H9 (cell line): ENCODE measurements at regions not wholly inside any gene's neighbourhood (a gene's known extent, or its start where the extent isn't known, plus 50 kb on each side); places are given as distances from the start of the nearest gene placed in this dataset.

Experiments
- DNase-seq: peaks from one replicate; pipeline ENCODE4 v3.0.0-alpha.2; 2017
- H2AFZ ChIP-seq: one replicate; pipeline ENCODE4 v1.6.1; 2013; ENCODE audit warnings: mild to moderate bottlenecking, low read length, control low read depth, moderate library complexity
- H2AK5ac ChIP-seq: 2 replicates; pipeline ENCODE4 v1.6.1; 2013; ENCODE audit warnings: low read length, control low read depth, mixed read lengths; ENCODE audit not compliant: insufficient read length
- H2BK120ac ChIP-seq: one replicate; pipeline ENCODE4 v1.6.1; 2013; ENCODE audit warnings: low read depth, mild to moderate bottlenecking, low read length, control low read depth, inconsistent platforms; ENCODE audit not compliant: poor library complexity, severe bottlenecking
- H2BK12ac ChIP-seq: 2 replicates; pipeline ENCODE4 v1.6.1; 2013; ENCODE audit warnings: low read length, control low read depth, mixed read lengths, low read depth; ENCODE audit not compliant: insufficient read length
- H2BK15ac ChIP-seq: 2 replicates; pipeline ENCODE4 v1.6.1; 2013; ENCODE audit warnings: low read depth, low read length, control low read depth
- H2BK20ac ChIP-seq: one replicate; pipeline ENCODE4 v1.6.1; 2013; ENCODE audit warnings: low read depth, mild to moderate bottlenecking, low read length, control low read depth, inconsistent platforms; ENCODE audit not compliant: poor library complexity, severe bottlenecking
- H2BK5ac ChIP-seq: 2 replicates; pipeline ENCODE4 v1.6.1; 2013; ENCODE audit warnings: low read length, control low read depth, mixed read lengths; ENCODE audit not compliant: insufficient read length
- H3K14ac ChIP-seq: 2 replicates; pipeline ENCODE4 v1.6.1; 2013; ENCODE audit warnings: low read length, control low read depth; ENCODE audit not compliant: insufficient read depth
- H3K18ac ChIP-seq: 2 replicates; pipeline ENCODE4 v1.6.1; 2013; ENCODE audit warnings: low read depth, mild to moderate bottlenecking, mixed read lengths, low read length, control low read depth; ENCODE audit not compliant: insufficient read length
- H3K23ac ChIP-seq: 2 replicates; pipeline ENCODE4 v1.6.1; 2013; ENCODE audit warnings: low read length, control low read depth, mixed read lengths, low read depth; ENCODE audit not compliant: insufficient read length
- H3K23me2 ChIP-seq: 2 replicates; pipeline ENCODE4 v1.6.1; 2013; ENCODE audit warnings: low read depth, mild to moderate bottlenecking, mixed read lengths, low read length, control low read depth; ENCODE audit not compliant: insufficient read length, poor library complexity, severe bottlenecking
- H3K27ac ChIP-seq: 2 replicates; pipeline ENCODE4 v1.5.1; 2013; ENCODE audit warnings: low read length, control low read depth, mixed read lengths, low read depth; ENCODE audit not compliant: insufficient read length
- H3K27me3 ChIP-seq: 2 replicates; pipeline ENCODE4 v1.6.1; 2013; ENCODE audit warnings: low read length, control low read depth, inconsistent platforms; ENCODE audit not compliant: insufficient read depth
- H3K4ac ChIP-seq: 2 replicates; pipeline ENCODE4 v1.6.1; 2013; ENCODE audit warnings: low read depth, mild to moderate bottlenecking, control low read depth, inconsistent platforms, low read length, moderate library complexity
- H3K4me1 ChIP-seq: 2 replicates; pipeline ENCODE4 v1.6.1; 2013; ENCODE audit warnings: low read length, control low read depth, inconsistent platforms; ENCODE audit not compliant: insufficient read depth
- H3K4me2 ChIP-seq: 2 replicates; pipeline ENCODE4 v1.6.1; 2013; ENCODE audit warnings: low read length, control low read depth, mixed read lengths; ENCODE audit not compliant: insufficient read length, insufficient read depth
- H3K56ac ChIP-seq: 2 replicates; pipeline ENCODE4 v1.6.1; 2013; ENCODE audit warnings: low read depth, mild to moderate bottlenecking, mixed read lengths, low read length, control low read depth; ENCODE audit not compliant: insufficient read length
- H3K79me1 ChIP-seq: 2 replicates; pipeline ENCODE4 v1.6.1; 2013; ENCODE audit warnings: low read depth, mild to moderate bottlenecking, moderate library complexity, low read length, control low read depth, inconsistent platforms; ENCODE audit not compliant: insufficient read depth, poor library complexity, severe bottlenecking
- H3K79me2 ChIP-seq: 2 replicates; pipeline ENCODE4 v1.6.1; 2013; ENCODE audit warnings: low read length, control low read depth, inconsistent platforms; ENCODE audit not compliant: insufficient read depth
- H3K9ac ChIP-seq: 2 replicates; pipeline ENCODE4 v1.6.1; 2013; ENCODE audit warnings: low read length, control low read depth, mixed read lengths; ENCODE audit not compliant: insufficient read length; ENCODE audit errors: extremely low read depth
- H3K9me3 ChIP-seq: one replicate; pipeline ENCODE4 v1.6.1; 2013; ENCODE audit warnings: low read depth, low read length, inconsistent platforms; ENCODE audit not compliant: control insufficient read depth
- H3T11ph ChIP-seq: one replicate; pipeline ENCODE4 v1.6.1; 2013; ENCODE audit warnings: mild to moderate bottlenecking, low read length, control low read depth, inconsistent platforms
- H4K20me1 ChIP-seq: one replicate; pipeline ENCODE4 v1.6.1; 2013; ENCODE audit not compliant: control insufficient read depth, insufficient read length, insufficient read depth
- H4K5ac ChIP-seq: 2 replicates; pipeline ENCODE4 v1.6.1; 2013; ENCODE audit warnings: low read depth, mild to moderate bottlenecking, mixed read lengths, low read length, control low read depth; ENCODE audit not compliant: insufficient read length
- H4K8ac ChIP-seq: replicated peaks from 2 replicates; pipeline ENCODE4 v1.6.1; 2013; ENCODE audit warnings: low read length, control low read depth, mixed read lengths, low read depth; ENCODE audit not compliant: insufficient read length
- H4K91ac ChIP-seq: 2 replicates; pipeline ENCODE4 v1.6.1; 2013; ENCODE audit warnings: low read depth, mild to moderate bottlenecking, moderate library complexity, mixed read lengths, low read length, control low read depth; ENCODE audit not compliant: insufficient read length
- H3K27ac Mint-ChIP-seq, 3 experiments: 2 replicates in 2 of 3; 3 replicates in 1 of 3; pipeline ENCODE4 v1.8.0; 2020 to 2021; ENCODE audit warnings: mixed read lengths in 3 of 3, mild to moderate bottlenecking in 1 of 3, moderate library complexity in 1 of 3
- H3K27me3 Mint-ChIP-seq: 2 replicates; pipeline ENCODE4 v1.8.0; 2021; ENCODE audit warnings: low read depth, mild to moderate bottlenecking, moderate library complexity, mixed read lengths
- H3K36me3 Mint-ChIP-seq, 3 experiments: 2 replicates in 2 of 3; 3 replicates in 1 of 3; pipeline ENCODE4 v1.8.0; 2020 to 2021; ENCODE audit warnings: low read depth in 3 of 3, mixed read lengths in 3 of 3; ENCODE audit not compliant: insufficient read depth in 1 of 3
- H3K4me1 Mint-ChIP-seq, 2 experiments: 2 replicates each; pipeline ENCODE4 v1.8.0; 2020; ENCODE audit warnings: mixed read lengths in 2 of 2
- H3K4me3 Mint-ChIP-seq, 2 experiments: 2 replicates in 1 of 2; 3 replicates in 1 of 2; pipeline ENCODE4 v1.8.0; 2020 to 2021; ENCODE audit warnings: mild to moderate bottlenecking in 2 of 2, mixed read lengths in 2 of 2, moderate library complexity in 1 of 2
- H3K9me3 Mint-ChIP-seq, 2 experiments: 2 replicates in 1 of 2; 3 replicates in 1 of 2; pipeline ENCODE4 v1.8.0; 2020; ENCODE audit warnings: mild to moderate bottlenecking in 2 of 2, mixed read lengths in 2 of 2, moderate library complexity in 1 of 2
- WGBS: extraction: QIAGEN DNeasy Blood & Tissue Kit; methylation state at CpG from one replicate; pipeline ENCODE4 v1.1.7; 2013; ENCODE audit warnings: missing lambda C conversion rate, low lambda C conversion rate, mixed read lengths; ENCODE audit not compliant: insufficient read length; ENCODE audit errors: extremely low coverage; 5-methylcytosine and 5-hydroxymethylcytosine counted together
- TF ChIP-seq, protein P1 (sequence below): fragments of 200-600 bp; sonication (generic); conservative IDR thresholded peaks from 3 replicates; pipeline ENCODE4 v1.8.0; 2021; ENCODE audit warnings: antibody characterized with exemption, mild to moderate bottlenecking

GRCh38 chr13:84433024-84433423 is 550.8 kb upstream of the SLITRK1 start:
- no peaks in the 10 kb centered on the region for H3K4me1 ChIP-seq
- no peak overlapping the region for H3K23ac ChIP-seq
- H3K27ac ChIP-seq, result no peak overlapping the region
- no peak overlapping the region for H2BK5ac ChIP-seq
- no peaks in the 10 kb centered on the region for H3K79me2 ChIP-seq
- no peak overlapping the region for H3K4ac ChIP-seq
- H3K79me1 ChIP-seq, result no peaks in the 10 kb centered on the region
- WGBS, result no CpG with 5 or more reads among the region's 2 CpGs
- H4K91ac ChIP-seq, result no peak overlapping the region
- H3K27me3 Mint-ChIP-seq, result no peaks in the 10 kb centered on the region
- H3K9me3 Mint-ChIP-seq, result no peaks in the 10 kb centered on the region
- no peaks in the 10 kb centered on the region for H3K23me2 ChIP-seq
- no peak overlapping the region for H3T11ph ChIP-seq
- H3K14ac ChIP-seq, result no peak overlapping the region
- no peaks in the 10 kb centered on the region for H3K9me3 ChIP-seq
- H3K9ac ChIP-seq, result no peak overlapping the region
- no peaks in the 10 kb centered on the region for H4K20me1 ChIP-seq
- no peak overlapping the region for H4K5ac ChIP-seq
- DNase-seq, result no peak
- no peaks in the 10 kb centered on the region for H3K27me3 ChIP-seq
- no peak overlapping the region for H2AK5ac ChIP-seq
- no peak overlapping the region for H3K27ac Mint-ChIP-seq
- H3K36me3 Mint-ChIP-seq, result no peaks in the 10 kb centered on the region
- TF ChIP-seq, protein P1, sequence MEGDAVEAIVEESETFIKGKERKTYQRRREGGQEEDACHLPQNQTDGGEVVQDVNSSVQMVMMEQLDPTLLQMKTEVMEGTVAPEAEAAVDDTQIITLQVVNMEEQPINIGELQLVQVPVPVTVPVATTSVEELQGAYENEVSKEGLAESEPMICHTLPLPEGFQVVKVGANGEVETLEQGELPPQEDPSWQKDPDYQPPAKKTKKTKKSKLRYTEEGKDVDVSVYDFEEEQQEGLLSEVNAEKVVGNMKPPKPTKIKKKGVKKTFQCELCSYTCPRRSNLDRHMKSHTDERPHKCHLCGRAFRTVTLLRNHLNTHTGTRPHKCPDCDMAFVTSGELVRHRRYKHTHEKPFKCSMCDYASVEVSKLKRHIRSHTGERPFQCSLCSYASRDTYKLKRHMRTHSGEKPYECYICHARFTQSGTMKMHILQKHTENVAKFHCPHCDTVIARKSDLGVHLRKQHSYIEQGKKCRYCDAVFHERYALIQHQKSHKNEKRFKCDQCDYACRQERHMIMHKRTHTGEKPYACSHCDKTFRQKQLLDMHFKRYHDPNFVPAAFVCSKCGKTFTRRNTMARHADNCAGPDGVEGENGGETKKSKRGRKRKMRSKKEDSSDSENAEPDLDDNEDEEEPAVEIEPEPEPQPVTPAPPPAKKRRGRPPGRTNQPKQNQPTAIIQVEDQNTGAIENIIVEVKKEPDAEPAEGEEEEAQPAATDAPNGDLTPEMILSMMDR, result no peak
- no peak overlapping the region for H2BK20ac ChIP-seq
- no peak overlapping the region for H2BK12ac ChIP-seq
- no peak overlapping the region for H3K56ac ChIP-seq
- no peak overlapping the region for H2AFZ ChIP-seq
- H2BK15ac ChIP-seq, result no peak overlapping the region
- no peak overlapping the region for H2BK120ac ChIP-seq
- H3K4me3 Mint-ChIP-seq, result no peak overlapping the region
- no peak overlapping the region for H3K18ac ChIP-seq
- no peak overlapping the region for H4K8ac ChIP-seq
- H3K4me2 ChIP-seq, result no peak overlapping the region
- peaks cover 3% of the 10 kb centered on the region in 2 experiments; a peak in 1 of 4 replicates for H3K4me1 Mint-ChIP-seq
